ENCODE measurements at regions not wholly inside any gene's neighbourhood (a gene's known extent, or its start where the extent isn't known, plus 50 kb on each side); places are given as distances from the start of the nearest gene placed in this dataset.

DNA sequence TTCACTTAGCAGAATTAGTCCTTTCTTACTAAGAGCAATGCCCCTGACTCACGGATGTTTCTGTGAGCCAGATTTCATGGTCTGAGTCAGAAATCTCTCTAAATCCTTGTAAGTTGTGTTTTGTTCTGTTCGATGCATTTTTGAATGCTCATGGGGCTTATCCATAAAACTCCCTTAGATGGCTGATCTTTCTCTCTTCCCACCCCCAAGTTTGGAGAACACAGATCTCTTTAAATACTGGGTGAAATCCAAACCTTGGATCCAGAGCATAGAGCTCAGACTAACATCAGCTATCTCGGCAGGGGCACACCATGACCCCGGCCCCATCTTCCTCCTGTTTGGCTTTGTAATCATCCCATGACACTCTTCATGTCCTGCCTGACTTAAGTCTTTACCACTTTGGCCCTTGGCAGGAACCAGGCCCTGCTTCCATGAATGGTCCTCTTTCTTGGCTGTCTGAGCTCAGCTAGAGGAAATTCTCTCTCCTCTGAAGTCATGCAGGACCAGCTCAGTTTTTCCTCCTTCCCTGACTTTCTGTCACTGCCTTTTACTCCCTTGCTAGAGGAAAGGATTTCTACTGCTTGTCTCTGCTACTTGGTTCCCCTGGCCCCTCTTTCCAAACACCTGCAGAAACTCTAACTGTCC is 120.4 kb upstream of the RAB11FIP2 start:
- Histone ChIP-seq H3K9me3 (no peaks in the 10 kb centered on the region), H3K4me1 (peaks cover 0 to 13% (median 8%) of the 10 kb centered on the region in 4 donors), H3K27me3 (no peaks in the 10 kb centered on the region), H3K27ac (replicated peaks in 1 of 4) (no peak overlapping the region), H3K4me3 (no peak overlapping the region), H3K36me3 (no peaks in the 10 kb centered on the region)
- no peak for DNase-seq (ENCODE audit: extremely low spot score)
- 69% methylated on average over 4 of the region's 4 CpGs for WGBS
- TF ChIP-seq POLR2AphosphoS5 (IDR thresholded peaks at IDR 0.05) (no peak), POLR2A (IDR thresholded peaks at IDR 0.05; ENCODE audit: low read depth) (no peak), EP300 (IDR thresholded peaks at IDR 0.05) (no peak)
- TF ChIP-seq, protein P1, sequence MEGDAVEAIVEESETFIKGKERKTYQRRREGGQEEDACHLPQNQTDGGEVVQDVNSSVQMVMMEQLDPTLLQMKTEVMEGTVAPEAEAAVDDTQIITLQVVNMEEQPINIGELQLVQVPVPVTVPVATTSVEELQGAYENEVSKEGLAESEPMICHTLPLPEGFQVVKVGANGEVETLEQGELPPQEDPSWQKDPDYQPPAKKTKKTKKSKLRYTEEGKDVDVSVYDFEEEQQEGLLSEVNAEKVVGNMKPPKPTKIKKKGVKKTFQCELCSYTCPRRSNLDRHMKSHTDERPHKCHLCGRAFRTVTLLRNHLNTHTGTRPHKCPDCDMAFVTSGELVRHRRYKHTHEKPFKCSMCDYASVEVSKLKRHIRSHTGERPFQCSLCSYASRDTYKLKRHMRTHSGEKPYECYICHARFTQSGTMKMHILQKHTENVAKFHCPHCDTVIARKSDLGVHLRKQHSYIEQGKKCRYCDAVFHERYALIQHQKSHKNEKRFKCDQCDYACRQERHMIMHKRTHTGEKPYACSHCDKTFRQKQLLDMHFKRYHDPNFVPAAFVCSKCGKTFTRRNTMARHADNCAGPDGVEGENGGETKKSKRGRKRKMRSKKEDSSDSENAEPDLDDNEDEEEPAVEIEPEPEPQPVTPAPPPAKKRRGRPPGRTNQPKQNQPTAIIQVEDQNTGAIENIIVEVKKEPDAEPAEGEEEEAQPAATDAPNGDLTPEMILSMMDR (IDR thresholded peaks at IDR 0.05): no peak
- intact Hi-C loops (cut with DNase I): no loop called here

DNA sequence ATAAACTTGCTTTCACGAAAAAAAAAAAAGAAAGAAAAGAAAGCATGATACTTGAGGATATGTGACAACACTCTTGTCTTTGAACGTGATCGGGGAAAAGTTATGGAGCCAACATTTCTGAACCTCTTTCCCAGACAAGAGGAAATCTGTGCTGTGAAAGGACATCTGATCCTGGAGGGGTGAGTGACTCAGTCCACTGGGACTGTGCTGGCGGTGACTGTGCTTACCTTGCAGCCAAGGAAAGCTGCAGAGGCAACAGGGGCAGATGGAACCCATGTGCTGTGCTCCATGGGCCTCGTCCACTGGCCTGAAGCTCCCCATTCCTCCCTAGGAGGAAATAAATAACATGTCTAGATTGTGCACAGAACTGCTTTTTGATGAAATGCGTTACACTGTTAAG is 116.5 kb upstream of the RAB11FIP2 start:
- Histone ChIP-seq H3K9me3 (no peaks in the 10 kb centered on the region), H3K4me1 (no peaks in the 10 kb centered on the region), H3K36me3 (no peaks in the 10 kb centered on the region), H3K27me3 (no peaks in the 10 kb centered on the region), H3K4me3 (no peak overlapping the region), H3K27ac (replicated peaks in 1 of 4) (no peak overlapping the region)
- DNase-seq (ENCODE audit: extremely low spot score): no peak
- 83% methylated on average over 6 of the region's 6 CpGs for WGBS
- TF ChIP-seq POLR2A (IDR thresholded peaks at IDR 0.05; ENCODE audit: low read depth) (no peak), POLR2AphosphoS5 (IDR thresholded peaks at IDR 0.05) (no peak), EP300 (IDR thresholded peaks at IDR 0.05) (no peak)
- TF ChIP-seq, protein P1 (IDR thresholded peaks at IDR 0.05): no peak
- intact Hi-C loops (cut with DNase I): no loop called here

DNA sequence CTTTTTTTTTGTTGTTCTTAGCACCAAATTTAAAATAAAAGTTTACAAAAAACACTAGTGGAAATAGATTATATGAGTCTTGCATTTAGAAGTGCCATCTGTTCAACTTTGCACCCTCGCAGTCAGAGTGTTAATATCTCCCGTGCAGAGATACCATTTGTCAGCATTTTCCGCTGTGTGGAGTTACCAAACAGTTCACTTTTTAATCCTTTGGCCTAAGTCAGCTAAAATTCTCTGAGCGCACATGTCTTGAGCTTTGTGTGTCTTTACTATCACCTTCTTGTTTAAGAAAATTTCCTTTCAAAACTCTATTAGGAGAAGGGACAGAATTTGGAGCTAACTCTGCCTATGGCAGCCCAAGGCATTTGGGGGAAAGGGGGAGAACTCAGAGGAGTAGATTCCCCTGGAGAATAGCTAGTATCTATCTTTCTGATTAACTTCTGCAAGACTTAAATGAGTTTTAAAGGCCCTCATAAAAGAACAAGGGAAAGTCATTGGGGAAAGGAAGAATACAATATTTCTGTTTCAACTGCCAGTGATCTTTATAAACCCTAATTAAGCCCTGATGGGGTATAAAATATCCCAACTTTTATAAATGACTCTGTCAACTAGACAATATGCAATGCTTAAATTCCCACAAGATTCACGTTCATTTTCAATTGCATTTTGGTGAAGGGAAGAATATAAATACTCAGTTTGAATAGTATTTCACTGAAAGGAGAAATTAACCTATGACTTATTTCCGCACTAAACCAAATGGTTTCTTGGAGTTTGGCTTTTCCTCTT is 114.9 kb upstream of the RAB11FIP2 start:
- no peak for DNase-seq (ENCODE audit: extremely low spot score)
- TF ChIP-seq, protein P1 (IDR thresholded peaks at IDR 0.05): no peak
- TF ChIP-seq POLR2AphosphoS5 (IDR thresholded peaks at IDR 0.05) (no peak), POLR2A (IDR thresholded peaks at IDR 0.05; ENCODE audit: low read depth) (no peak), EP300 (IDR thresholded peaks at IDR 0.05) (no peak)
- H3K4me3 ChIP-seq: no peak overlapping the region
- no peaks in the 10 kb centered on the region for H3K27me3 ChIP-seq
- H3K27ac ChIP-seq (replicated peaks in 1 of 4): no peak overlapping the region
- WGBS: 74% methylated on average over 6 of the region's 6 CpGs
- H3K9me3 ChIP-seq: no peaks in the 10 kb centered on the region
- intact Hi-C loops (cut with DNase I): no loop called here
- no peaks in the 10 kb centered on the region for H3K4me1 ChIP-seq
- H3K36me3 ChIP-seq: no peaks in the 10 kb centered on the region

DNA sequence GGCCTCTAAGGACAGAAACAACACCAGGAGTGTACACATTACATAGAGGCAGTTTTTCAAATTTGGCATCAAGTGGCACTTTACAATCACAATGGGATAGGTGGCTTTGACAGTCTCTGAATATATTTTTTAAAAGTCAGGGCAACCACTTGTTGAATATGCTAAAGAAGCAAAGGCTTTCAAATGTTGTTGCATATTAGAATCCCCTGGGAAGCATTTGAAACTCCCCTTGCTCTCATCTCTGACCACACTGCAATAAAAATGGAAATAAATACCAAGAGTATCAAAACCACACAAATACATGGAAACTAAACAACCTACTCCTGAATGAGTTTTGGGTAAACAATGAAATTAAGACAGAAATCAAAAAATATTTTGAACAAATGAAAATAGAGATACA is 106.5 kb upstream of the RAB11FIP2 start:
- no peaks in the 10 kb centered on the region for H3K9me3 ChIP-seq
- no peaks in the 10 kb centered on the region for H3K27me3 ChIP-seq
- no peak overlapping the region for H3K4me3 ChIP-seq
- H3K27ac ChIP-seq (replicated peaks in 1 of 4): no peak overlapping the region
- no peak for TF ChIP-seq EP300 (IDR thresholded peaks at IDR 0.05)
- TF ChIP-seq POLR2AphosphoS5 (IDR thresholded peaks at IDR 0.05): no peak
- TF ChIP-seq, protein P1 (IDR thresholded peaks at IDR 0.05): no peak
- TF ChIP-seq POLR2A (IDR thresholded peaks at IDR 0.05; ENCODE audit: low read depth): no peak
- H3K4me1 ChIP-seq: peaks cover 0 to 4% (median 1%) of the 10 kb centered on the region in 4 donors
- H3K36me3 ChIP-seq: no peaks in the 10 kb centered on the region
- DNase-seq (ENCODE audit: extremely low spot score): no peak
- intact Hi-C loops (cut with DNase I): no loop called here
